GM21360 (cell line): ENCODE measurements at regions not wholly inside any gene's neighbourhood (a gene's known extent, or its start where the extent isn't known, plus 50 kb on each side); places are given as distances from the start of the nearest gene placed in this dataset.

Source experiments
- ATAC-seq: cut with Tn5 transposase; IDR thresholded peaks from one replicate; pipeline ENCODE4 v1.9.1; 2021; ENCODE audit warnings: mild to moderate bottlenecking, moderate library complexity; ENCODE audit not compliant: unreplicated experiment

- ATAC-seq, result no peak
Observed at GRCh38 chr16:72362476-72362875, 190.5 kb upstream of the PMFBP1 start.

GRCh38 chr16:72357910-72358309 is 186.0 kb upstream of the PMFBP1 start:
- ATAC-seq, result no peak

- ATAC-seq, result no peak
Observed at GRCh38 chr16:72355561-72355960, 183.6 kb upstream of the PMFBP1 start.

GRCh38 chr16:72349719-72350118 is 177.8 kb upstream of the PMFBP1 start:
- no peak for ATAC-seq

- no peak for ATAC-seq
Observed at GRCh38 chr16:72332926-72333325, 161.0 kb upstream of the PMFBP1 start.

GRCh38 chr16:72324578-72324977 is 152.6 kb upstream of the PMFBP1 start:
- ATAC-seq, result no peak

GRCh38 chr16:72317446-72317845 is 145.5 kb upstream of the PMFBP1 start:
- no peak for ATAC-seq

- no peak for ATAC-seq
Observed at GRCh38 chr16:72313903-72314302, 141.9 kb upstream of the PMFBP1 start.

- no peak for ATAC-seq
Observed at GRCh38 chr16:72312828-72313227, 140.9 kb upstream of the PMFBP1 start.

- no peak for ATAC-seq
Observed at GRCh38 chr16:72311426-72311825, 139.5 kb upstream of the PMFBP1 start.

GRCh38 chr16:72309001-72309400 is 137.0 kb upstream of the PMFBP1 start:
- ATAC-seq, result no peak

- ATAC-seq, result no peak
Observed at GRCh38 chr16:72308396-72308795, 136.4 kb upstream of the PMFBP1 start.

GRCh38 chr16:72302332-72302731 is 130.4 kb upstream of the PMFBP1 start:
- no peak for ATAC-seq

- no peak for ATAC-seq
Observed at GRCh38 chr16:72301523-72302236, 129.7 kb upstream of the PMFBP1 start.

- no peak for ATAC-seq
Observed at GRCh38 chr16:72300892-72301291, 128.9 kb upstream of the PMFBP1 start.

GRCh38 chr16:72299684-72300243 is 127.8 kb upstream of the PMFBP1 start:
- ATAC-seq, result no peak

- no peak for ATAC-seq
Observed at GRCh38 chr16:72298961-72299360, 127.0 kb upstream of the PMFBP1 start.

GRCh38 chr16:72295914-72296313 is 124.0 kb upstream of the PMFBP1 start:
- no peak for ATAC-seq

GRCh38 chr16:72291531-72291981 is 119.6 kb upstream of the PMFBP1 start:
- ATAC-seq, result no peak

GRCh38 chr16:72291121-72291520 is 119.2 kb upstream of the PMFBP1 start:
- ATAC-seq, result no peak

GRCh38 chr16:72287649-72288048 is 115.7 kb upstream of the PMFBP1 start:
- ATAC-seq, result no peak

- no peak for ATAC-seq
Observed at GRCh38 chr16:72286936-72287620, 115.1 kb upstream of the PMFBP1 start.
